ENCODE measurements at regions not wholly inside any gene's neighbourhood (a gene's known extent, or its start where the extent isn't known, plus 50 kb on each side); places are given as distances from the start of the nearest gene placed in this dataset.

- no peak for DNase-seq (ENCODE audit: low spot score)
- H4K20me1 ChIP-seq (ENCODE audit: insufficient read depth, poor library complexity, severe bottlenecking): no peaks in the 10 kb centered on the region
- no peaks in the 10 kb centered on the region for H3K9me2 ChIP-seq (replicated peaks; ENCODE audit: insufficient read depth)
- no peaks in the 10 kb centered on the region for H3K36me3 ChIP-seq (replicated peaks; ENCODE audit: insufficient read depth, low read depth)
- H3K4me1 ChIP-seq (ENCODE audit: insufficient read depth): peaks cover 16% of the 10 kb centered on the region
- TF ChIP-seq, protein P1, sequence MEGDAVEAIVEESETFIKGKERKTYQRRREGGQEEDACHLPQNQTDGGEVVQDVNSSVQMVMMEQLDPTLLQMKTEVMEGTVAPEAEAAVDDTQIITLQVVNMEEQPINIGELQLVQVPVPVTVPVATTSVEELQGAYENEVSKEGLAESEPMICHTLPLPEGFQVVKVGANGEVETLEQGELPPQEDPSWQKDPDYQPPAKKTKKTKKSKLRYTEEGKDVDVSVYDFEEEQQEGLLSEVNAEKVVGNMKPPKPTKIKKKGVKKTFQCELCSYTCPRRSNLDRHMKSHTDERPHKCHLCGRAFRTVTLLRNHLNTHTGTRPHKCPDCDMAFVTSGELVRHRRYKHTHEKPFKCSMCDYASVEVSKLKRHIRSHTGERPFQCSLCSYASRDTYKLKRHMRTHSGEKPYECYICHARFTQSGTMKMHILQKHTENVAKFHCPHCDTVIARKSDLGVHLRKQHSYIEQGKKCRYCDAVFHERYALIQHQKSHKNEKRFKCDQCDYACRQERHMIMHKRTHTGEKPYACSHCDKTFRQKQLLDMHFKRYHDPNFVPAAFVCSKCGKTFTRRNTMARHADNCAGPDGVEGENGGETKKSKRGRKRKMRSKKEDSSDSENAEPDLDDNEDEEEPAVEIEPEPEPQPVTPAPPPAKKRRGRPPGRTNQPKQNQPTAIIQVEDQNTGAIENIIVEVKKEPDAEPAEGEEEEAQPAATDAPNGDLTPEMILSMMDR (IDR thresholded peaks at IDR 0.05; ENCODE audit: poor library complexity): no peak
- TF ChIP-seq EZH2phosphoT487 (IDR thresholded peaks at IDR 0.05; ENCODE audit: low read depth, severe bottlenecking, unreplicated experiment): no peak
- TF ChIP-seq EZH2 (IDR thresholded peaks at IDR 0.05; ENCODE audit: borderline replicate concordance): no peak
- no peak overlapping the region for H3K27ac ChIP-seq
- H3K4me2 ChIP-seq: no peak overlapping the region
- H3K9me3 ChIP-seq (ENCODE audit: low read depth): no peaks in the 10 kb centered on the region
- H3K79me2 ChIP-seq: no peaks in the 10 kb centered on the region
- no peaks in the 10 kb centered on the region for H3K27me3 ChIP-seq
- H2AFZ ChIP-seq: no peak overlapping the region
- 78% methylated on average over 3 of the region's 3 CpGs for whole genome bisulfite sequencing (ENCODE audit: low lambda C conversion rate, missing lambda C conversion rate)
- no peak overlapping the region for H3K4me3 ChIP-seq
These were observed 146.6 kb downstream of the GAS1 start for GRCh38 chr9:86800681-86801080.

DNA sequence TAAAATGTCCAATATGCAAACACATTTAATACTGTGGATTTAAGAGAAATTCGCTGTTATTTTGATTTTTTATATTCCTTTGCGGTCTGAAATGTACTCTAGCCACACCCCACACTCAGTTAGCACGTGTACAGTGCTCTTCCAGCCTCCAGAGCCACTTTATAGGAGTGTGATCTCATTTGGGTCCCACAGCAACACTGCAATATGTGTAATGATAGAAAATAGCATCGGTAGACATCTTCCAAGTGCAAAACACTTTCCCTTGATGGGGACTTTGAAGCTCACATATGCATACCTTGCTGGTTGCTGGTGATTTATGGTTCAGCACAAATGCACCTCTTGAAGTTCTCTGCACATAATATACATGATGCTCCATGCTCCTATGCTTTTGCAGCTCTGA, 148.3 kb downstream of the GAS1 start:
- H3K9me2 ChIP-seq (replicated peaks; ENCODE audit: insufficient read depth): no peaks in the 10 kb centered on the region
- no peak for DNase-seq (ENCODE audit: low spot score)
- no peaks in the 10 kb centered on the region for H3K79me2 ChIP-seq
- 81% methylated on average over 4 of the region's 4 CpGs for WGBS (ENCODE audit: low lambda C conversion rate, missing lambda C conversion rate)
- H3K4me1 ChIP-seq (ENCODE audit: insufficient read depth): peaks cover 28% of the 10 kb centered on the region
- H3K4me3 ChIP-seq: no peak overlapping the region
- no peak overlapping the region for H3K4me2 ChIP-seq
- H3K27me3 ChIP-seq: no peaks in the 10 kb centered on the region
- H2AFZ ChIP-seq: no peak overlapping the region
- H3K9me3 ChIP-seq (ENCODE audit: low read depth): no peaks in the 10 kb centered on the region
- H3K36me3 ChIP-seq (replicated peaks; ENCODE audit: insufficient read depth, low read depth): no peaks in the 10 kb centered on the region
- no peak overlapping the region for H3K27ac ChIP-seq
- TF ChIP-seq EZH2phosphoT487 (IDR thresholded peaks at IDR 0.05; ENCODE audit: low read depth, severe bottlenecking, unreplicated experiment) (no peak), EZH2 (IDR thresholded peaks at IDR 0.05; ENCODE audit: borderline replicate concordance) (no peak)
- TF ChIP-seq, protein P1 (IDR thresholded peaks at IDR 0.05; ENCODE audit: poor library complexity): no peak
- no peaks in the 10 kb centered on the region for H4K20me1 ChIP-seq (ENCODE audit: insufficient read depth, poor library complexity, severe bottlenecking)

- no peak overlapping the region for H3K27ac ChIP-seq
- WGBS (ENCODE audit: low lambda C conversion rate, missing lambda C conversion rate): 73% methylated on average over 2 of the region's 2 CpGs
- no peaks in the 10 kb centered on the region for H3K79me2 ChIP-seq
- DNase-seq (ENCODE audit: low spot score): no peak
- H4K20me1 ChIP-seq (ENCODE audit: insufficient read depth, poor library complexity, severe bottlenecking): no peaks in the 10 kb centered on the region
- no peak overlapping the region for H2AFZ ChIP-seq
- H3K9me2 ChIP-seq (replicated peaks; ENCODE audit: insufficient read depth): no peaks in the 10 kb centered on the region
- H3K9me3 ChIP-seq (ENCODE audit: low read depth): no peaks in the 10 kb centered on the region
- H3K4me2 ChIP-seq: no peak overlapping the region
- H3K27me3 ChIP-seq: no peaks in the 10 kb centered on the region
- no peak for TF ChIP-seq EZH2phosphoT487 (IDR thresholded peaks at IDR 0.05; ENCODE audit: low read depth, severe bottlenecking, unreplicated experiment)
- no peak for TF ChIP-seq EZH2 (IDR thresholded peaks at IDR 0.05; ENCODE audit: borderline replicate concordance)
- TF ChIP-seq, protein P1 (IDR thresholded peaks at IDR 0.05; ENCODE audit: poor library complexity): no peak
- no peaks in the 10 kb centered on the region for H3K36me3 ChIP-seq (replicated peaks; ENCODE audit: insufficient read depth, low read depth)
- peaks cover 33% of the 10 kb centered on the region for H3K4me1 ChIP-seq (ENCODE audit: insufficient read depth)
- H3K4me3 ChIP-seq: no peak overlapping the region
These were observed 150.6 kb downstream of the GAS1 start for GRCh38 chr9:86796666-86797065.

Data from hepatocyte (in vitro differentiated cells).